IPS-NIHi7 (cell line): ENCODE measurements at regions not wholly inside any gene's neighbourhood (a gene's known extent, or its start where the extent isn't known, plus 50 kb on each side); places are given as distances from the start of the nearest gene placed in this dataset.
"Not testable (repeated sequence)": the region's sequence is repeated elsewhere in the genome, so short reads cannot be mapped to it uniquely, and the experiment has no call there.

Experiments used
- DNase-seq: peaks from one replicate; pipeline ENCODE4 v3.0.0; 2012; ENCODE audit warnings: mixed read lengths; ENCODE audit errors: extremely low spot score

- no peak for DNase-seq
Observed at GRCh38 chr3:110679285-110679684, 392.3 kb upstream of the NECTIN3 start.

- no peak for DNase-seq
Observed at GRCh38 chr3:110680450-110680849, 391.2 kb upstream of the NECTIN3 start.

- DNase-seq: no peak
Observed at GRCh38 chr3:110684466-110684865, 387.1 kb upstream of the NECTIN3 start.

- peak; percentile 23 for DNase-seq
Observed at GRCh38 chr3:110685630-110686029, 386.0 kb upstream of the NECTIN3 start.

GRCh38 chr3:110686701-110687100, 384.9 kb upstream of the NECTIN3 start:
- peak; percentile 12 for DNase-seq

GRCh38 chr3:110687138-110687537, 384.5 kb upstream of the NECTIN3 start:
- no peak for DNase-seq

GRCh38 chr3:110697961-110698360, 373.7 kb upstream of the NECTIN3 start:
- DNase-seq: no peak

- DNase-seq: not testable (repeated sequence)
Observed at GRCh38 chr3:110704332-110704731, 367.3 kb upstream of the NECTIN3 start.

- DNase-seq: no peak
Observed at GRCh38 chr3:110708156-110708555, 363.5 kb upstream of the NECTIN3 start.

- no peak for DNase-seq
Observed at GRCh38 chr3:110710156-110710555, 361.5 kb upstream of the NECTIN3 start.

- DNase-seq: no peak
Observed at GRCh38 chr3:110710603-110711002, 361.0 kb upstream of the NECTIN3 start.

GRCh38 chr3:110711130-110711832, 360.3 kb upstream of the NECTIN3 start:
- DNase-seq: no peak

GRCh38 chr3:110711851-110712516, 359.6 kb upstream of the NECTIN3 start:
- DNase-seq: peak; percentile 66

GRCh38 chr3:110727056-110727455, 344.6 kb upstream of the NECTIN3 start:
- DNase-seq: no peak

GRCh38 chr3:110731148-110731547, 340.5 kb upstream of the NECTIN3 start:
- no peak for DNase-seq

- no peak for DNase-seq
Observed at GRCh38 chr3:110732420-110732819, 339.2 kb upstream of the NECTIN3 start.

GRCh38 chr3:110733045-110733444, 338.6 kb upstream of the NECTIN3 start:
- DNase-seq: no peak

- DNase-seq: no peak
Observed at GRCh38 chr3:110734524-110734923, 337.1 kb upstream of the NECTIN3 start.

GRCh38 chr3:110736332-110736731, 335.3 kb upstream of the NECTIN3 start:
- no peak for DNase-seq

- no peak for DNase-seq
Observed at GRCh38 chr3:110738531-110738930, 333.1 kb upstream of the NECTIN3 start.

GRCh38 chr3:110741891-110742290, 329.7 kb upstream of the NECTIN3 start:
- DNase-seq: no peak

GRCh38 chr3:110743202-110743601, 328.4 kb upstream of the NECTIN3 start:
- DNase-seq: peak; percentile 12

- DNase-seq: no peak
Observed at GRCh38 chr3:110743984-110744383, 327.6 kb upstream of the NECTIN3 start.
